Peyer's patch (tissue), 4 donors: ENCODE measurements at regions not wholly inside any gene's neighbourhood (a gene's known extent, or its start where the extent isn't known, plus 50 kb on each side); places are given as distances from the start of the nearest gene placed in this dataset.
"Not testable (repeated sequence)": the region's sequence is repeated elsewhere in the genome, so short reads cannot be mapped to it uniquely, and the experiment has no call there.

Experiments
- DNase-seq, 3 donors: peaks; one replicate each; pipeline ENCODE4 v3.0.0-alpha.2; 2017 to 2019
- H3K27ac ChIP-seq, 4 donors: fragments of 200-600 bp; sonication (generic); one replicate each; pipeline ENCODE4 v1.5.1; 2016 to 2019
- H3K27me3 ChIP-seq, 2 donors: fragments of 200-600 bp; sonication (generic); one replicate each; pipeline ENCODE4 v1.5.1; 2019
- H3K36me3 ChIP-seq, 3 donors: fragments of 200-600 bp; sonication (generic); one replicate each; pipeline ENCODE4 v1.5.1; 2016 to 2019
- H3K4me1 ChIP-seq, 4 donors: fragments of 200-600 bp; sonication (generic); one replicate each; pipeline ENCODE4 v1.5.1; 2016 to 2019
- H3K4me3 ChIP-seq, 4 donors: fragments of 200-600 bp; sonication (generic); 1 replicate in 3 of 4; 2 replicates in 1 of 4; pipeline ENCODE4 v1.5.1; 2016 to 2019; ENCODE audit warnings: mild to moderate bottlenecking in 1 of 4
- H3K9me3 ChIP-seq, 4 donors: fragments of 200-600 bp; sonication (generic); one replicate each; pipeline ENCODE4 v1.5.1; 2016 to 2019; ENCODE audit warnings: mild to moderate bottlenecking in 1 of 4
- small RNA-seq, 2 donors: library from RNA; depleted of rRNA; stranded (forward); fragments of <200 nt; gene quantifications; one replicate each; pipeline ENCODE3, GENCODE V24; 2016
- TF ChIP-seq, protein P1 (sequence below), 6 experiments: fragments of 450-650 bp in 4 of 6; fragments of 200-600 bp in 2 of 6; sonication (generic) in 1 of 6; IDR thresholded peaks; one replicate each; pipeline ENCODE4 v1.5.1; 2017 to 2019; ENCODE audit warnings: antibody characterized with exemption in 6 of 6, mild to moderate bottlenecking in 3 of 6, moderate library complexity in 1 of 6

DNA sequence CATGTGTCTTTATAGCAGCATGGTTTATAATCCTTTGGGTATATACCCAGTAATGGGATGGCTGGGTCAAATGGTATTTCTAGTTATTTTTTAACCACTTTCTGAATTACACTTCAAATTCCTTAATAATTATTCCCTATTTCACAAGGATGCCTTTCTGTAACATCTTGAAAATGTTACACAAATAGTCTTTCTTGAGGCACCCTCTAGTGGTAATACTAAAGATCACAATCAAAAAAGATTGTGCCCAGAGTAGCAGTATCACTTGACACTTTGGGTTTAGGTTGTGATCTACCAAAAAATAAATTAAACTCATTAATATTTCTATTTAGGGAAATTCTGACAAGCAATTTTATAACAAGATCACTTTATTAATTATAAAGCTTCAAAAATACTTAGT, 74.0 kb upstream of the TEKT4 start:
- not testable (repeated sequence) for H3K27ac ChIP-seq, H3K9me3 ChIP-seq, DNase-seq, H3K4me3 ChIP-seq, H3K36me3 ChIP-seq, H3K4me1 ChIP-seq, H3K27me3 ChIP-seq
- TF ChIP-seq, protein P1, sequence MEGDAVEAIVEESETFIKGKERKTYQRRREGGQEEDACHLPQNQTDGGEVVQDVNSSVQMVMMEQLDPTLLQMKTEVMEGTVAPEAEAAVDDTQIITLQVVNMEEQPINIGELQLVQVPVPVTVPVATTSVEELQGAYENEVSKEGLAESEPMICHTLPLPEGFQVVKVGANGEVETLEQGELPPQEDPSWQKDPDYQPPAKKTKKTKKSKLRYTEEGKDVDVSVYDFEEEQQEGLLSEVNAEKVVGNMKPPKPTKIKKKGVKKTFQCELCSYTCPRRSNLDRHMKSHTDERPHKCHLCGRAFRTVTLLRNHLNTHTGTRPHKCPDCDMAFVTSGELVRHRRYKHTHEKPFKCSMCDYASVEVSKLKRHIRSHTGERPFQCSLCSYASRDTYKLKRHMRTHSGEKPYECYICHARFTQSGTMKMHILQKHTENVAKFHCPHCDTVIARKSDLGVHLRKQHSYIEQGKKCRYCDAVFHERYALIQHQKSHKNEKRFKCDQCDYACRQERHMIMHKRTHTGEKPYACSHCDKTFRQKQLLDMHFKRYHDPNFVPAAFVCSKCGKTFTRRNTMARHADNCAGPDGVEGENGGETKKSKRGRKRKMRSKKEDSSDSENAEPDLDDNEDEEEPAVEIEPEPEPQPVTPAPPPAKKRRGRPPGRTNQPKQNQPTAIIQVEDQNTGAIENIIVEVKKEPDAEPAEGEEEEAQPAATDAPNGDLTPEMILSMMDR (IDR thresholded peaks at IDR 0.05), result peak in 4 of 6 experiments; percentile 12 to 30 (median 24)

Small RNA genes lying in the stretch of these regions (small RNA-seq; reads per million reads assigned to genes)
- 0 reads per million in 2 donors for gene CNN2P11
